Thymus (tissue), 11 donors: ENCODE measurements at regions not wholly inside any gene's neighbourhood (a gene's known extent, or its start where the extent isn't known, plus 50 kb on each side); places are given as distances from the start of the nearest gene placed in this dataset.

Experiments
- DNase-seq, 9 donors: peaks; one replicate each; pipeline ENCODE4 v3.0.0-alpha.2; 2013; ENCODE audit warnings: low spot score in 9 of 9, low read depth in 6 of 9, missing footprints in 1 of 9
- H3K27ac ChIP-seq, 2 donors: one replicate each; pipeline ENCODE4 v1.5.1; 2013; ENCODE audit warnings: control low read depth in 1 of 2, low read depth in 1 of 2, low read length in 1 of 2, mild to moderate bottlenecking in 1 of 2, moderate library complexity in 1 of 2
- H3K27me3 ChIP-seq, 2 donors: one replicate each; pipeline ENCODE4 v1.5.1; 2013; ENCODE audit warnings: low read length in 1 of 2; ENCODE audit not compliant: control insufficient read depth in 2 of 2, insufficient read depth in 1 of 2
- H3K36me3 ChIP-seq, 2 donors: one replicate each; pipeline ENCODE4 v1.5.1; 2013; ENCODE audit warnings: low read length in 1 of 2, mild to moderate bottlenecking in 1 of 2, moderate library complexity in 1 of 2; ENCODE audit not compliant: control insufficient read depth in 2 of 2, insufficient read depth in 2 of 2
- H3K4me1 ChIP-seq, 2 donors: one replicate each; pipeline ENCODE4 v1.5.1; 2013; ENCODE audit warnings: low read length in 2 of 2; ENCODE audit not compliant: control insufficient read depth in 2 of 2, insufficient read depth in 2 of 2
- H3K4me3 ChIP-seq, 2 donors: one replicate each; pipeline ENCODE4 v1.5.1; 2013; ENCODE audit warnings: low read length in 2 of 2, control low read depth in 1 of 2, mild to moderate bottlenecking in 1 of 2
- H3K9me3 ChIP-seq, 2 donors: one replicate each; pipeline ENCODE4 v1.5.1; 2013; ENCODE audit warnings: low read length in 1 of 2, mild to moderate bottlenecking in 1 of 2; ENCODE audit not compliant: control insufficient read depth in 2 of 2, insufficient read depth in 1 of 2
- WGBS: extraction: QIAGEN DNeasy Blood & Tissue Kit; methylation state at CpG from one replicate; pipeline ENCODE4 v1.1.7; 2013; 5-methylcytosine and 5-hydroxymethylcytosine counted together
- donor health status: healthy.

DNA sequence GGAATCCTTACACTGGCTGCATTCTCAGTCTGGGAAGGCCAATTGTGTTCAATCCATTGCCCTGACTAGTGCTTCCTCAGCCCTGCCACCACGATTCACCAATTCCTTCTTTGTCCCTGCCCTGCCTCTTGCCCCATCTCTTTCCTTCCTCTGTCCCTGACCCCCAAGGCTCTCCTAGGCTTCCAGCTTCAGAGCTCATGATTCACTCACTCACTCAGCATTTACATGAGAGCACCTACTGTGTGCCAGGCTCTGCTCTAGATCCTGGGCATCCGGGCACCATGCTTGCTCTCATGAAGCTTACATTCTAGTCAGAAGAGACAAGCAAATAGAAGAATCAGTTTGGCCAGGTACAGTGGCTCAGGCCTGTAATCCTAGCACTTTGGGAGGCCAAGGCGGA, 489.5 kb upstream of the JARID2 start:
- DNase-seq, result no peak
- 97% methylated on average over 3 of the region's 3 CpGs for WGBS
- no peaks in the 10 kb centered on the region for H3K36me3 ChIP-seq
- H3K27me3 ChIP-seq, result no peaks in the 10 kb centered on the region
- H3K4me3 ChIP-seq, result no peak overlapping the region
- H3K9me3 ChIP-seq, result no peaks in the 10 kb centered on the region
- H3K4me1 ChIP-seq, result peaks cover 0 to 11% of the 10 kb centered on the region in 2 donors
- H3K27ac ChIP-seq, result no peak overlapping the region

DNA sequence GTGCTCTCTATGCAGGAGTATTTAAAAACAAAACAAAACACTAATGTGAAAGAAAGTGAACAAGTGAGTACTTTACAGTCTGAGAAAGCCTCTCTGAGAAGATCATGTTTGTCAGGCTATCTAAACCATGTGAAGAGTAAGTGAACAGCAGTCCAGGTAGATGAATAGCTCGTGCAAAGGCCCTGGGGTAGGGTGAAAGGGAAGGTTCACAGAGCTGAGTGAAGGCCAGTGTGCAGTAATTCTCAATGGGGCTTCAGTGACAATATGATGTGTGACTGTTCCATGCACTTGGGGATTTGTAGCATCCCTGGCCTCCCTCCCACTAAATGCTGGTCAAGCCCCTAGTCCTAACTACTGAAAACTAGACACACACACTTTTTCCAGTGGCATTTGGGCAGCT, 488.9 kb upstream of the JARID2 start:
- no peaks in the 10 kb centered on the region for H3K36me3 ChIP-seq
- 100% methylated on average over 1 of the region's 1 CpG for WGBS
- H3K9me3 ChIP-seq, result no peaks in the 10 kb centered on the region
- H3K27ac ChIP-seq, result no peak overlapping the region
- no peaks in the 10 kb centered on the region for H3K27me3 ChIP-seq
- H3K4me3 ChIP-seq, result no peak overlapping the region
- DNase-seq, result no peak
- H3K4me1 ChIP-seq, result peaks cover 0 to 11% of the 10 kb centered on the region in 2 donors

DNA sequence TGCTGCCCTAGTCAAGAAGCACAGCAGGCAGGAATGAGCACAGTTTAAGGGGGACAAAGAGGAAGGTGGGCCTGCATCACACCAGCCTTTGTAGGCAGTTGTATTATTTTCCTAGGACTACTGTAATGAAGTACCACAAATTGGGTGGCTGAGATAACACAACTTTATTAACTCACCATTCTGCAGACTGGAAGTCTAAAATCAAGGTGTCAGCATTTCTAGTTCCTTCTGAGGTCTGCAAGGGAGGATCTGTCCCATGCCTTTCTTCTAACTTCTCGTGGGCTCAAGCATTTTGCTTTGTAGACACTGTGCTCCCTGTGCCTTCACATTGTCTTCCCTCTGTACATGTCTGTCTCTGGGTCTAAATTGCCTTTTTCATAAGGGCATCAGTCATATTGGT, 488.5 kb upstream of the JARID2 start:
- H3K4me1 ChIP-seq, result peaks cover 0 to 11% of the 10 kb centered on the region in 2 donors
- no peaks in the 10 kb centered on the region for H3K36me3 ChIP-seq
- H3K27me3 ChIP-seq, result no peaks in the 10 kb centered on the region
- no peak overlapping the region for H3K4me3 ChIP-seq
- no peaks in the 10 kb centered on the region for H3K9me3 ChIP-seq
- H3K27ac ChIP-seq, result no peak overlapping the region
- 92% methylated on average over 1 of the region's 1 CpG for WGBS
- no peak for DNase-seq

DNA sequence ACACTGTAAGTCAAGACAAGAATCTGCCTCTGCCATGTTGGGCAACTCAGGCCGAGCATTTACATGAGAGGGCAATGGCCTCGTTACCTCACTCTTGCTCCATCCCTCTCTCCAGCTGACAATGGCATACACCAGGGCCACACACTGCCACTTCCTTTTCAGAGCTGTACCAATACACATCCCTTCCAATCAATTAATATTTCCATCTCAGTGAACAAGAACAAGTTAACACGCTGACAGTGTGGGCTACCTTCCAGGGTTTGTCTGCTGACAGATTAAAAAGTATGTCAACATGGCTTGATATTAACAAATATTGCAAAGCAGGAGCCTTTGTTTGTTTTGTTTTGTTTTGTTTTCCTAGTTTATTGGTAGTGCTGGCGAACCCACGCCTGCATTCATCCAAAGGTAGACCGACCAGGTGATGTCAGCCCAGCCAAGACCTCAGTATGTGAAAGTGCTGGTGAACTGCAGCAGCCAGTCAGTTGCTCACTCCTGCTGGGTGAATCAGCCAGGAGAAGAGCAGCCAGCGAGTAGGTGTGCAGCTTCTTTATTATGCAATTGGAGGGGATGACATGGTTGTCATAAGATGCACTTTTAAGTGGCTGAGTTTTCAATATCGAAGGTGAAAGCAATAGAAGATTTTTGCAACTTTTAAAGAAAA, 487.3 kb upstream of the JARID2 start:
- no peaks in the 10 kb centered on the region for H3K9me3 ChIP-seq
- H3K27me3 ChIP-seq, result no peaks in the 10 kb centered on the region
- DNase-seq, result no peak
- H3K36me3 ChIP-seq, result no peaks in the 10 kb centered on the region
- no peak overlapping the region for H3K27ac ChIP-seq
- WGBS, result 96% methylated on average over 8 of the region's 8 CpGs
- peaks cover 0 to 13% of the 10 kb centered on the region in 2 donors for H3K4me1 ChIP-seq
- H3K4me3 ChIP-seq, result no peak overlapping the region

DNA sequence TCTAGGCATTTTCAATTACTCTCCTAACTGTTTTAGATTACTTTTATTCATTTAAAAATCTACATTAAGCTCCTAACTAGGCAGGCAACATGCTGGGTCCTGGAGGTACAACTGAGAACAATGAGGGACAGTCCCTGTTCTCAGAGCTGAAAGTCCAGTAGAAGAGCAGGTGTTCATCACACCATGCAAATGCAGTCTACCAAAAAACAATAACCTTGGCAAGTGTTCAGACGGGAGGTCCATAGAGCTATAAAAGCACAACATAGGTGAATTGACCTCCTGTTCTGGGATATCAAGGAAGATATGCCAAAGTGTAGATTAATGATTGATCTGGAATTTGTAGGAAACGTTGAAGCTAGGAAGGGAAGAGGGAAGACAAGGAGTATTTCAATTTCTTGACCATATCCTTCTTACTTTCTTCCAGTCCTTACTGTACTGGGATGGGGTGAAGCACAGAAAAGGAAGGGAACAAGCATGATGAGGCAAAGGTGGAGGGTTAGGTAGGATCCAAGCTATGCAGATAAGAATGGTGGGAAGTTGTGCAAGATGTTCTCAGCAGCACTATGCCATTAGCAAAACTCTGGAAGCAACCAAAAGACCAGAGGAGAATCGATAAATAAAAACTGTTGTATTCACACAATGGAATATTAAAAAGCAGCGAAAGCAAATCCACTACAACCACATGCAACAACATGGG, 485.7 kb upstream of the JARID2 start:
- 99% methylated on average over 4 of the region's 4 CpGs for WGBS
- Histone ChIP-seq H3K36me3 (no peaks in the 10 kb centered on the region), H3K4me3 (no peak overlapping the region)

DNA sequence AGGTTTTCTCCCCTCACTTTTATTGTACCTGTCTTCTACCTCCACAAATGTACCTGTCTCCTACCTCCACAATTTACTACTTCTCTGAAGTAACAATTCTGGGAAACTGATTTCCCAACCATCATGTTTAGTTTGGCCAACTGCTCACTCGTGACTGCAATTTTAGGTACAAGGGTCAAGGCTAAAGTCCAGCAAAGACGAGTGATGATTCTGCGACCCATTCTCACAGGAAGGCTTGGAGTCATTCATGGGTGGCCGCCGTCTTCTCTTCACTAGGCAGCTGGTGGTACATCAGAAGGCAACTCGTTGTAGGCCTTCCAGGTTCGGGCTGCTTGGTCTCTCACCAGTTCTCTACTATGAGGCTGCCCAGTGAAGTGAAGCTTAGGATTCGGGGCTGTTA, 483.8 kb upstream of the JARID2 start:
- 98% methylated on average over 8 of the region's 8 CpGs for WGBS
- no peaks in the 10 kb centered on the region for H3K27me3 ChIP-seq
- peaks cover 3 to 6% of the 10 kb centered on the region in 2 donors for H3K4me1 ChIP-seq
- no peak overlapping the region for H3K4me3 ChIP-seq
- no peaks in the 10 kb centered on the region for H3K9me3 ChIP-seq
- no peak overlapping the region for H3K27ac ChIP-seq
- DNase-seq, result no peak
- no peaks in the 10 kb centered on the region for H3K36me3 ChIP-seq

More for the DNA sequence above, 485.7 kb upstream of the JARID2 start:
- no peaks in the 10 kb centered on the region for H3K9me3 ChIP-seq
- H3K27me3 ChIP-seq, result no peaks in the 10 kb centered on the region
- no peak overlapping the region for H3K27ac ChIP-seq
- peaks cover 0 to 11% of the 10 kb centered on the region in 2 donors for H3K4me1 ChIP-seq
- DNase-seq, result no peak

DNA sequence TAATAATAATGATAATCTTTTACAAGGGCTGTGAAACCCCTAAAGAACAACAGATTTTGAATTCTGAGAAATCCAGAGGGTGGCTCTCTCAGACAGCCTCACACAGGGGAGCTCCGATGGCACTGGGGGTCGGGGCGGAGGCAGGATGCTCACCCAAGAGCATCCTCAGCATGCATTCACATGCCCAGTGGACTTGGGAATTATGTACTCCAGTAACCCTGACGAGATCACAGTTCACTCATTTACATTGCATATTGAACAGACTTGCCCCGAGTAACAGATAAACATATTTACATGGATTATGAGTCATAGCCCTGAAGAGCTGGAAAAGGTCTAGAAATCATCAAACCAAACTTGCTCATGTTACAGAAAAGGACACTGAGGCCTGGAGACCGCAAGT, 482.7 kb upstream of the JARID2 start:
- no peak overlapping the region for H3K4me3 ChIP-seq
- H3K9me3 ChIP-seq, result no peaks in the 10 kb centered on the region
- 94% methylated on average over 6 of the region's 6 CpGs for WGBS
- H3K27me3 ChIP-seq, result no peaks in the 10 kb centered on the region
- H3K4me1 ChIP-seq, result peaks cover 3 to 6% of the 10 kb centered on the region in 2 donors
- no peak for DNase-seq
- H3K36me3 ChIP-seq, result no peaks in the 10 kb centered on the region
- no peak overlapping the region for H3K27ac ChIP-seq

DNA sequence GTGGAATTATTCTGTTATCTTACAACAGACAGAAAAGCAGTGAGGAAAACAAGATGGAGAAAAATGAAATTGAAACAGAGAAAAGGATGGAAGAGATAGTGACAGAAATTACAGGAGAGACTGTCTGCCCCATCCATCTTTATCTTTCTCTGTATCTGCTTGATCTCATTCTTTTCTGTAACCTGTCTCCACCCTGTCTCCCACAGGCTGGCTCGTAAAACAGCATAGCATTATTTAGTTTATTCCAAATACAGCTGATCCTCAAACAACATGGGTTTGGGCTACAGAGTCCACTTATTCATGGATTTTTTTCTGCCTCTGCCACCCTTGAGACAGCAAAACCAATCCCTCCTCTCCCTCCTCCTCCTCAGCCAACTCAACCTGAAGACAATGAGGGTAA, 482.3 kb upstream of the JARID2 start:
- Histone ChIP-seq H3K27ac (no peak overlapping the region), H3K27me3 (no peaks in the 10 kb centered on the region), H3K4me1 (peaks cover 3 to 6% of the 10 kb centered on the region in 2 donors), H3K9me3 (no peaks in the 10 kb centered on the region), H3K4me3 (no peak overlapping the region), H3K36me3 (no peaks in the 10 kb centered on the region)
- 95% methylated on average over 1 of the region's 1 CpG for WGBS
- no peak for DNase-seq

DNA sequence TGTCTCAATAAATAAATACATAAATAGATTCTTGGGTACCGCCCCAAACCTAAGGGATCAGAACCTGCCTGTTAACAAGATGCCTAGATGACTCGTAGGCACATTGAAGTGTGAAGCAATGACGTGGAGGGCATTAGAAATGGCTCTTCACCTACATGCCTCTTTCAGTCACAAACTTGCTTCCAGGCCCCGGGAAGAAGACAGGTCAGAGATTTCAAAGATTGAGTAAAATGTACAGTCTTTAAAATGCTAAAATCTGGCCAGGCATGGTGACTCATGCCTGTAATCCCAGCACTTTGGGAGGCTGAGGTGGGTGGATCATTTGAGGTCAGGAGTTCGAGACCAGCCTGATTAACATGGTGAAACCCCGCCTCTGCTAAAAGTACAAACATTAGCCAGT, 480.8 kb upstream of the JARID2 start:
- Histone ChIP-seq H3K9me3 (peaks cover 1 to 7% of the 10 kb centered on the region in 2 donors), H3K36me3 (no peaks in the 10 kb centered on the region), H3K27ac (no peak overlapping the region), H3K4me3 (no peak overlapping the region), H3K4me1 (peaks cover 6 to 14% of the 10 kb centered on the region in 2 donors), H3K27me3 (no peaks in the 10 kb centered on the region)
- no peak for DNase-seq
- 95% methylated on average over 6 of the region's 6 CpGs for WGBS
